Calu3 (cell line): ENCODE measurements at regions not wholly inside any gene's neighbourhood (a gene's known extent, or its start where the extent isn't known, plus 50 kb on each side); places are given as distances from the start of the nearest gene placed in this dataset.

Experiments
- BruUV-seq: library from RNA; stranded (reverse); fragments of 400-500 nt; replicated peaks from 2 replicates; lab custom pipeline; 2021; lab: Mats Ljungman, UMichigan
- CTCF ChIA-PET: fragments of 300-600 bp; sonication (Branson Sonifier 250); formaldehyde crosslinking; loops from one replicate; lab custom pipeline; 2022; ENCODE audit warnings: antibody characterized with exemption; lab: Charles Lee
- DNase-seq: peaks from one replicate; pipeline ENCODE4 v3.0.0; 2022
- H3K27ac Mint-ChIP-seq: one replicate; pipeline ENCODE4 v1.8.0; 2022; ENCODE audit warnings: mixed read lengths; ENCODE audit not compliant: unreplicated experiment
- H3K27me3 Mint-ChIP-seq: one replicate; pipeline ENCODE4 v1.8.0; 2022; ENCODE audit warnings: mixed read lengths; ENCODE audit not compliant: unreplicated experiment
- H3K36me3 Mint-ChIP-seq: one replicate; pipeline ENCODE4 v1.8.0; 2022; ENCODE audit warnings: mild to moderate bottlenecking, moderate library complexity, mixed read lengths; ENCODE audit not compliant: insufficient read depth, unreplicated experiment
- H3K4me1 Mint-ChIP-seq: one replicate; pipeline ENCODE4 v1.8.0; 2022; ENCODE audit warnings: mild to moderate bottlenecking, low read depth, mixed read lengths; ENCODE audit not compliant: unreplicated experiment
- H3K4me3 Mint-ChIP-seq: one replicate; pipeline ENCODE4 v1.8.0; 2022; ENCODE audit warnings: mild to moderate bottlenecking, low read depth, moderate library complexity, mixed read lengths; ENCODE audit not compliant: unreplicated experiment
- H3K9me3 Mint-ChIP-seq: one replicate; pipeline ENCODE4 v1.8.0; 2022; ENCODE audit warnings: low read depth, mixed read lengths; ENCODE audit not compliant: unreplicated experiment
- intact Hi-C: fragments of 100-400 bp; cut with micrococcal nuclease; formaldehyde crosslinking; loops from one replicate; pipeline ENCODE4 v1.10.0; 2022; ENCODE audit not compliant: unreplicated experiment
- TF ChIP-seq, protein P1 (sequence below): fragments of 200-600 bp; IDR thresholded peaks from one replicate; pipeline ENCODE4 v1.8.0; 2022; ENCODE audit warnings: antibody characterized with exemption; ENCODE audit not compliant: unreplicated experiment

DNA sequence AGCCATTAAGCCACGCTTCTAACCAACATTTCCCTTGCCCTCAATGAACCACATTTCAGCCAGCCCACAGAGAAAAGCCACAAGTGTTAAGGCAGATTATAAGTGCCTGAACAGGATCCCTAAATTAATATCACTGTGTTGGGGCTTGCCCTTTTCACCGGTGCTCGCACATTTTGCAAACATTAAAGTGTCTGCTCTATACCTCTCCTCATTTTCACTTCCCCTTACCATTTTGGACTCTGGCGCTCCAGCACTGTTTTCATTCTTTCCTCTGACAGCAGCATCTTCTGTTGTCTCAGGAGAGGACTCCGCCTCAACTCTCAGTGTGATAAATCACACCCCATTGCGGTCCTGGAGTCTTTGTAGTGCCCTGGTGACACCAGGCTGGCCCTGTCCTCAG is 274.2 kb downstream of the BAMBI start:
- no peak overlapping the region for H3K27ac Mint-ChIP-seq

DNA sequence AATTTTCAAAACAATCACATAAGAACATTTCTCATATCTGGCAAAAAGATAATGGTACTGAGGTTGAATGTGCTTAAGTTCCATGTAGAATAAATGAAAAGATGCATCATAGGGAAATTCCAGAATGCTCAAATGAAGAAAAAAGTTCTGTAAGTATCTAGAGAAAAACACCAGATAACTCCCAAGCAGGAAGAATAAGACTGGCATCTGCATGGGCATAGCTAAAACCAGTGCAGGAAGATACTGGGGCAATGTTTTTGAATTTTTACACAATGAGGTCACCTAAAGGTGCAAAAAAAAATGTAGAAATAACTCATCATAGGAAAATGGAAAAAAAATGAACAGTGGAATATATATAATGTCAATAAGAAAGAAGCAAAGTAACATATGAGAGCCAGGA is 275.2 kb downstream of the BAMBI start:
- no TSS peak for BruUV-seq
- intact Hi-C loops: no loop called here
- CTCF ChIA-PET: no interaction called here

More for the DNA sequence above, 274.2 kb downstream of the BAMBI start:
- Mint-ChIP-seq H3K36me3 (peaks cover 9% of the 10 kb centered on the region), H3K9me3 (no peaks in the 10 kb centered on the region), H3K4me3 (no peak overlapping the region), H3K27me3 (no peaks in the 10 kb centered on the region), H3K4me1 (peaks cover 48% of the 10 kb centered on the region)
- intact Hi-C loops: no loop called here
- no peak for DNase-seq
- CTCF ChIA-PET: no interaction called here
- TF ChIP-seq, protein P1, sequence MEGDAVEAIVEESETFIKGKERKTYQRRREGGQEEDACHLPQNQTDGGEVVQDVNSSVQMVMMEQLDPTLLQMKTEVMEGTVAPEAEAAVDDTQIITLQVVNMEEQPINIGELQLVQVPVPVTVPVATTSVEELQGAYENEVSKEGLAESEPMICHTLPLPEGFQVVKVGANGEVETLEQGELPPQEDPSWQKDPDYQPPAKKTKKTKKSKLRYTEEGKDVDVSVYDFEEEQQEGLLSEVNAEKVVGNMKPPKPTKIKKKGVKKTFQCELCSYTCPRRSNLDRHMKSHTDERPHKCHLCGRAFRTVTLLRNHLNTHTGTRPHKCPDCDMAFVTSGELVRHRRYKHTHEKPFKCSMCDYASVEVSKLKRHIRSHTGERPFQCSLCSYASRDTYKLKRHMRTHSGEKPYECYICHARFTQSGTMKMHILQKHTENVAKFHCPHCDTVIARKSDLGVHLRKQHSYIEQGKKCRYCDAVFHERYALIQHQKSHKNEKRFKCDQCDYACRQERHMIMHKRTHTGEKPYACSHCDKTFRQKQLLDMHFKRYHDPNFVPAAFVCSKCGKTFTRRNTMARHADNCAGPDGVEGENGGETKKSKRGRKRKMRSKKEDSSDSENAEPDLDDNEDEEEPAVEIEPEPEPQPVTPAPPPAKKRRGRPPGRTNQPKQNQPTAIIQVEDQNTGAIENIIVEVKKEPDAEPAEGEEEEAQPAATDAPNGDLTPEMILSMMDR: no peak
- BruUV-seq: no TSS peak

DNA sequence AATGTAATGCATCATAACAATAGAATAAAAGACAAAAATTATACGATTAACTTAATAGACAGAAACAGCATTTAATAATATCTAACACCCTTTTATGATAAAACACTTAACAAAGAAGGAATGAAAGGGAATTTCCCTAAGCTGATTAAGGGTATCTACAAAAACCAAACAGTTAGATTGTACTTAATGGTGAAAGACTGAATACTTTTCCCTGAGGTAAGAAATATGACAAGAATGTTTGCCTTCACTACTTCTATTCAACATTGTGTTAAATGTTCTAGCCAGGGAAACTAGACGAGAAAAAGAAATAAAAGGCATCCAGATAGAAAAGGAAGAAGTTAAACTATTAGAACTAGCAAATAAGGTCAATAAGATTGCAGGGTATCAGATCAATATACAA is 276.9 kb downstream of the BAMBI start:
- no peak overlapping the region for H3K4me3 Mint-ChIP-seq
- no peaks in the 10 kb centered on the region for H3K9me3 Mint-ChIP-seq
- peaks cover 3% of the 10 kb centered on the region for H3K36me3 Mint-ChIP-seq
- H3K27me3 Mint-ChIP-seq: no peaks in the 10 kb centered on the region
- peaks cover 33% of the 10 kb centered on the region for H3K4me1 Mint-ChIP-seq
- TF ChIP-seq, protein P1: no peak
- peak overlapping the region; percentile 55 for H3K27ac Mint-ChIP-seq
- DNase-seq: no peak
- intact Hi-C loops: no loop called here
- CTCF ChIA-PET: no interaction called here
- no TSS peak for BruUV-seq

More for the DNA sequence above, 275.2 kb downstream of the BAMBI start:
- TF ChIP-seq, protein P1: no peak
- no peak for DNase-seq
- Mint-ChIP-seq H3K27me3 (no peaks in the 10 kb centered on the region), H3K4me1 (peaks cover 41% of the 10 kb centered on the region), H3K4me3 (no peak overlapping the region), H3K9me3 (no peaks in the 10 kb centered on the region), H3K36me3 (peaks cover 9% of the 10 kb centered on the region), H3K27ac (no peak overlapping the region)

DNA sequence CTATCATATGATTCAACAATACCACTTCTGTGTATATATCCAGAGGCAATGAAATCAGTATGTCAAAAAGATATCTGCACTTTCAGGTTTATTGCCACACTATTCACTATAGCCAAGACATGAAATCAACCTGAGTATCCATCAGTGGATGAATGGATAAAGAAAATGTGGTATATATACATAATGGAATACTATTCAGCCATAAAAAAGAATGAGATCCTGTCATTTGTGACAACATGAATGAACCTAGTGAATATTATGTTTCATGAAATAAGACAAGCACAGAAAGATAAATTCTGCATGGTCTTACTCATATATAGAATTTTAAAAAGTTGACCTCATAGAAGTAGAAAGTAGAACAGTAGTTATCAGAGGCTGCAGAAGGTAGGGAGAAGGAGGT is 281.1 kb downstream of the BAMBI start:
- intact Hi-C loops: no loop called here
- no peaks in the 10 kb centered on the region for H3K9me3 Mint-ChIP-seq
- TF ChIP-seq, protein P1: no peak
- no peak overlapping the region for H3K27ac Mint-ChIP-seq
- H3K4me1 Mint-ChIP-seq: peaks cover 12% of the 10 kb centered on the region
- no peak for DNase-seq
- no peaks in the 10 kb centered on the region for H3K36me3 Mint-ChIP-seq
- CTCF ChIA-PET: no interaction called here
- no peaks in the 10 kb centered on the region for H3K27me3 Mint-ChIP-seq
- no peak overlapping the region for H3K4me3 Mint-ChIP-seq
- BruUV-seq: no TSS peak
